ENCODE measurements at regions not wholly inside any gene's neighbourhood (a gene's known extent, or its start where the extent isn't known, plus 50 kb on each side); places are given as distances from the start of the nearest gene placed in this dataset.

GRCh38 chr17:54840885-54841591 is 59.6 kb upstream of the TOM1L1 start:
- DNase-seq, result no peak

- no peak for DNase-seq
Observed at GRCh38 chr17:54841656-54842055, 59.0 kb upstream of the TOM1L1 start.

GRCh38 chr17:54844233-54844632 is 56.4 kb upstream of the TOM1L1 start:
- DNase-seq, result no peak

GRCh38 chr17:54848368-54848987 is 52.2 kb upstream of the TOM1L1 start:
- no peak for DNase-seq

GRCh38 chr17:54849660-54850059 is 51.0 kb upstream of the TOM1L1 start:
- no peak for DNase-seq

Measured in NCI-H1694 treated with DMSO at 0.1 percent for 48 hours (cell line).